Breast epithelium (tissue), 3 donors: ENCODE measurements at regions not wholly inside any gene's neighbourhood (a gene's known extent, or its start where the extent isn't known, plus 50 kb on each side); places are given as distances from the start of the nearest gene placed in this dataset.

Source experiments
- POLR2A ChIP-seq: fragments of 450-650 bp; IDR thresholded peaks from one replicate; pipeline ENCODE4 v1.6.1; 2016; ENCODE audit warnings: antibody characterized with exemption, mild to moderate bottlenecking, moderate library complexity
- TF ChIP-seq, protein P1 (sequence below), 3 donors: fragments of 450-650 bp; IDR thresholded peaks; one replicate each; pipeline ENCODE4 v1.5.1; 2016 to 2017; ENCODE audit warnings: antibody characterized with exemption in 3 of 3, mild to moderate bottlenecking in 3 of 3, moderate library complexity in 3 of 3

DNA sequence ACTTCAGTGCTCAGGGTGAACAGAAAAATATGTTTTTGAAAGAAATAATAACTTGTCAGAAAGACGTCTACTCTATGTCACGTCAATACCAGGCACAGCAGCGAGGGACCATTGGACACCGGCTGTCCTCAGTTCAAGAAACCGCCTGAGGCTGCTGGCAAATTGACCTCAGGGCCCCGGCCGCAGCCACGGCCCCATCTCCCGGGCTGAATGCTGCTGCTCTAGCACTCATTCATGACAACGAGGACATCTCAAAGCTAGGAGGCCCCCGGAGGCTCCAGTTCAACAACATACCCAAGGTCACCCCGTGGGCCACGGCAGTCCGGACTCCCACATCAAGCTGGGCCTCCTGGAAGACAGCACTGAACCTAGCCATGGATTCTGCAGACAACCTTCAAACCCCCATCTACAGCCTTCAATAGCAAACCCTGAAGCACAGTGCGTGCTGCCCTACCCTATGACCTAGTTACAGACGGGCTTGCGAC lies 204.0 kb upstream of the NSMCE3 start:
- TF ChIP-seq, protein P1, sequence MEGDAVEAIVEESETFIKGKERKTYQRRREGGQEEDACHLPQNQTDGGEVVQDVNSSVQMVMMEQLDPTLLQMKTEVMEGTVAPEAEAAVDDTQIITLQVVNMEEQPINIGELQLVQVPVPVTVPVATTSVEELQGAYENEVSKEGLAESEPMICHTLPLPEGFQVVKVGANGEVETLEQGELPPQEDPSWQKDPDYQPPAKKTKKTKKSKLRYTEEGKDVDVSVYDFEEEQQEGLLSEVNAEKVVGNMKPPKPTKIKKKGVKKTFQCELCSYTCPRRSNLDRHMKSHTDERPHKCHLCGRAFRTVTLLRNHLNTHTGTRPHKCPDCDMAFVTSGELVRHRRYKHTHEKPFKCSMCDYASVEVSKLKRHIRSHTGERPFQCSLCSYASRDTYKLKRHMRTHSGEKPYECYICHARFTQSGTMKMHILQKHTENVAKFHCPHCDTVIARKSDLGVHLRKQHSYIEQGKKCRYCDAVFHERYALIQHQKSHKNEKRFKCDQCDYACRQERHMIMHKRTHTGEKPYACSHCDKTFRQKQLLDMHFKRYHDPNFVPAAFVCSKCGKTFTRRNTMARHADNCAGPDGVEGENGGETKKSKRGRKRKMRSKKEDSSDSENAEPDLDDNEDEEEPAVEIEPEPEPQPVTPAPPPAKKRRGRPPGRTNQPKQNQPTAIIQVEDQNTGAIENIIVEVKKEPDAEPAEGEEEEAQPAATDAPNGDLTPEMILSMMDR (IDR thresholded peaks at IDR 0.05), result no peak
- TF ChIP-seq POLR2A, result no peak
